WERI-Rb-1 (cell line): ENCODE measurements at regions not wholly inside any gene's neighbourhood (a gene's known extent, or its start where the extent isn't known, plus 50 kb on each side); places are given as distances from the start of the nearest gene placed in this dataset.

Experiments used
- DNase-seq: peaks from one replicate; pipeline ENCODE4 v3.0.0-alpha.2; 2020
- H3K27ac ChIP-seq: fragments of 250-450 bp; sonication (Bioruptor Pico); 2 replicates; pipeline ENCODE4 v1.5.1; 2020; ENCODE audit warnings: mild to moderate bottlenecking, moderate library complexity
- H3K27me3 ChIP-seq: fragments of 250-450 bp; sonication (Bioruptor Pico); 2 replicates; pipeline ENCODE4 v1.5.1; 2021; ENCODE audit warnings: mild to moderate bottlenecking, low read depth, moderate library complexity; ENCODE audit not compliant: insufficient read depth, severe bottlenecking
- H3K36me3 ChIP-seq: fragments of 250-450 bp; sonication (Bioruptor Pico); 2 replicates; pipeline ENCODE4 v1.5.1; 2020; ENCODE audit warnings: mild to moderate bottlenecking, moderate library complexity
- H3K4me3 ChIP-seq: 2 replicates; pipeline ENCODE4 v1.5.1; 2011; ENCODE audit warnings: low read depth, mild to moderate bottlenecking, control low read depth, low read length
- H3K9me3 ChIP-seq: fragments of 250-450 bp; sonication (Bioruptor Pico); 2 replicates; pipeline ENCODE4 v1.5.1; 2021; ENCODE audit warnings: mild to moderate bottlenecking, moderate library complexity; ENCODE audit not compliant: severe bottlenecking
- TF ChIP-seq, protein P1 (sequence below): IDR thresholded peaks from 2 replicates; pipeline ENCODE4 v1.5.1; 2011; ENCODE audit warnings: low read depth, mild to moderate bottlenecking, control low read depth, inconsistent platforms, low read length

DNA sequence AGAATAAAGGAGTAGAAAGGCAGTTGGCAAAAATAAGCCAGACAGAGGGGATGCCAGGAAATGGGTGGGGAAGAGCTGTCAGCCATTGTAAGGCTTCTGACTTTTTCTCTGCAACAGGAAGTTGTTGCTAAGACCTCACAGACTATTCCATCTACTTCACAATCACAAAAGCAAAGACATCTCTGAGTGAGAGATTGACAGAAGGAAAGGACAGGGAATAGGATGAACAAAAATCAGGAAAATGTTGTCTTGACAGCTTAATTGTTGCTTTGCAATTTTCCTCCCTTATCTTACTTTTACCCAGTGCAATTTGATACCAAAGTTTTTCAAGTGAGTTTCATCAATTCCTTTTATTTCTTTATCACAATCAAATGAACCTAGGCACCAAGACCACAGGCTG is 291.2 kb downstream of the CBLN4 start:
- H3K9me3 ChIP-seq: no peaks in the 10 kb centered on the region

DNA sequence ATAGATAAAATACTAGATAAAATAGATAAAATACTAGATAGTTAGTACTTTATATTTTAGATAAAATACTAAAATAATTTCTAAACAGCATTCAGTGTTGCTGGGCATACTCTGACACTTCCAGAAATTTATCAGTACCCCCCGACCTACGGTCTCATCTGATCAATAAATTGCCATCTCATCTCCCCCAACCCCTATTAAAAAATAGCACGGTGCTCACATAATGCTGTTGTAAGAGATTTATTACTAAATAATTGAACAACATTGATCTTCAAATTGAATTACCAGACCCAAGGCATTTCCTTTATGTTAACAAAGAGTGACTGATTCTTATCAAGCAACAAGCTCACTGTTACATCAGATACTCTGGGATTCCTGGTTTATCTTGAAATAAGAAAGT is 300.9 kb downstream of the CBLN4 start:
- Histone ChIP-seq H3K36me3 (no peaks in the 10 kb centered on the region), H3K27ac (no peak overlapping the region), H3K9me3 (no peaks in the 10 kb centered on the region), H3K27me3 (peaks cover 52% of the 10 kb centered on the region), H3K4me3 (no peak overlapping the region)
- TF ChIP-seq, protein P1, sequence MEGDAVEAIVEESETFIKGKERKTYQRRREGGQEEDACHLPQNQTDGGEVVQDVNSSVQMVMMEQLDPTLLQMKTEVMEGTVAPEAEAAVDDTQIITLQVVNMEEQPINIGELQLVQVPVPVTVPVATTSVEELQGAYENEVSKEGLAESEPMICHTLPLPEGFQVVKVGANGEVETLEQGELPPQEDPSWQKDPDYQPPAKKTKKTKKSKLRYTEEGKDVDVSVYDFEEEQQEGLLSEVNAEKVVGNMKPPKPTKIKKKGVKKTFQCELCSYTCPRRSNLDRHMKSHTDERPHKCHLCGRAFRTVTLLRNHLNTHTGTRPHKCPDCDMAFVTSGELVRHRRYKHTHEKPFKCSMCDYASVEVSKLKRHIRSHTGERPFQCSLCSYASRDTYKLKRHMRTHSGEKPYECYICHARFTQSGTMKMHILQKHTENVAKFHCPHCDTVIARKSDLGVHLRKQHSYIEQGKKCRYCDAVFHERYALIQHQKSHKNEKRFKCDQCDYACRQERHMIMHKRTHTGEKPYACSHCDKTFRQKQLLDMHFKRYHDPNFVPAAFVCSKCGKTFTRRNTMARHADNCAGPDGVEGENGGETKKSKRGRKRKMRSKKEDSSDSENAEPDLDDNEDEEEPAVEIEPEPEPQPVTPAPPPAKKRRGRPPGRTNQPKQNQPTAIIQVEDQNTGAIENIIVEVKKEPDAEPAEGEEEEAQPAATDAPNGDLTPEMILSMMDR: no peak
- DNase-seq: no peak

More for the DNA sequence above, 291.2 kb downstream of the CBLN4 start:
- no peak overlapping the region for H3K4me3 ChIP-seq
- TF ChIP-seq, protein P1: no peak
- no peaks in the 10 kb centered on the region for H3K36me3 ChIP-seq
- no peak overlapping the region for H3K27ac ChIP-seq
- peaks cover 37% of the 10 kb centered on the region for H3K27me3 ChIP-seq
- DNase-seq: no peak

DNA sequence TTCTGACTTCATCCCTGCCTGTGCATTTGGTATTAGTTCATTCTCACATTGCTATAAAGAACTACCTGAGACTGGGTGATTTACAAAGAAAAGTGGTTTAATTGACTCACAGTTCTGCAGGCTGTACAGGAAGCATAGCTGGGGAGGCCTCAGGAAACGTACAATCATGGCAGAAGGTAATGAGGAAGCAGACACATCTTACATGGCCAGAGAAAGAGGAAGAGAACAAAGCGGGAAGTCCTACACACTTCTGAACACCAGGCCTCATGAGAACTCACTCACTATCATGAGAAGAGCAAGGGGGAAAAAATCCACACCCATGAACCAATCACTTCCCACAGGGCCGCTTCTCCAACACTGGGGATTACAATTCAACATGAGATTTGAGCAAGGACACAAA is 303.9 kb downstream of the CBLN4 start:
- Histone ChIP-seq H3K27ac (no peak overlapping the region), H3K4me3 (no peak overlapping the region), H3K9me3 (no peaks in the 10 kb centered on the region), H3K27me3 (peaks cover 50% of the 10 kb centered on the region), H3K36me3 (no peaks in the 10 kb centered on the region)
- DNase-seq: no peak
- TF ChIP-seq, protein P1: no peak

DNA sequence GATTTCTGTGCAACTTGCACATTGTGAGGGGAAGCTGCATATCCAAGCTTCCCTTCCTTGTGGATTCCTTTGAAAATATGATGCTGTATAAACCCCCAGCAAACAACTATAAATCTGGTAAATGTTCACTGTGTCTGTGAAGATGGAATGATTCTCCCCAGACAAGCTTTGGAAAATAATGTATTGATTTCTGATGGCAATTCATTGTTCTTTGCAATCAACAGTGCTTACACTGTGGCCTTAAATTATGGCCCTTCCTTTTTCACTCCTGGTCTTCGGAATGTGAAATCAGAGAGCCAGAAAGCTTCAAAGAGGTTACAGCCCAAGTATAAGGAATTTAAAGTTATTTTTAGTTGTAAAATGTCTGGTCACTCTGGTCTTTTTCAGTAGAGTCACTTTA is 308.8 kb downstream of the CBLN4 start:
- Histone ChIP-seq H3K27ac (no peak overlapping the region), H3K36me3 (no peaks in the 10 kb centered on the region), H3K9me3 (no peaks in the 10 kb centered on the region), H3K27me3 (peaks cover 52% of the 10 kb centered on the region), H3K4me3 (no peak overlapping the region)
- DNase-seq: no peak
- TF ChIP-seq, protein P1: no peak

DNA sequence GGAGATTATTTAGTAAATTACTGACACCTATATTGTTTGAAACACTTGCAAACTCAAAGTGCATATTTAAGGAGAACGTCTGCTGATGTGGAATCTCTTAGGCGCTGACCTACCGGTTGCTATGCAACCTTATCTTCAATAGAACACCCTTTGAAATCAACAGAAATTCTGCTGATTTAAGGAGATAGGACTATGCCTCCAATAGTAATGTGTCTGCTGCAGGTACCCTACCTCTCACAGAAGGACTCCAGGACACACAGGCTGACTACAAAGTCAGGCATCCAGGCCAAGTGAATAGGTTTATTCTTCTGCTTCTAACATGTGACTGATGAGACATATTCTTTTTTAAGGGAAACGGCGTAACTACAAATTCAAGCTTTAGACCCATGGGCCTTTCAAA is 311.7 kb downstream of the CBLN4 start:
- H3K36me3 ChIP-seq: no peaks in the 10 kb centered on the region
- H3K4me3 ChIP-seq: no peak overlapping the region
- peaks cover 60% of the 10 kb centered on the region for H3K27me3 ChIP-seq
- no peak for DNase-seq
- H3K9me3 ChIP-seq: no peaks in the 10 kb centered on the region
- TF ChIP-seq, protein P1: no peak
- no peak overlapping the region for H3K27ac ChIP-seq

DNA sequence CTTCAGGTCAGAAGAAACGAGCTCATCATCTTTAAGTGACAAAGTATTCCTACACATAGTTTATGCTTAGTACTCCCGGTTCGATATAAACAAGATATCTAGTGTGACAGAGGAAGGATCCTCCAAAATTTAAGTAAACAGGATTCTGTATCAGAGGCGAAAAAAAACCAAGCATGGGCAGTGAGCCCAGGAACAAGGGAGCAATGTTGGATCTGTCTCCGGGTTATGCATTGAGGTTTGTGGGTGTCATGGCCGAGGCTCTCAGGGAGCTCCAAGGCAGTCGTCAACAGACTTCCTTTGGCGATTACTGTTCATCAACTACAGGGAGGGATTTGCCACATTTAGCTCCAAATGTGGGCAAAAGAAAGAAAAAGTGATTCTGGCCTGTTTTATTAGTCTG is 319.5 kb downstream of the CBLN4 start:
- Histone ChIP-seq H3K4me3 (no peak overlapping the region), H3K27ac (no peak overlapping the region), H3K36me3 (no peaks in the 10 kb centered on the region), H3K27me3 (peaks cover 57% of the 10 kb centered on the region), H3K9me3 (no peaks in the 10 kb centered on the region)
- TF ChIP-seq, protein P1: no peak
- DNase-seq: no peak
